ENCODE measurements at regions not wholly inside any gene's neighbourhood (a gene's known extent, or its start where the extent isn't known, plus 50 kb on each side); places are given as distances from the start of the nearest gene placed in this dataset.

DNA sequence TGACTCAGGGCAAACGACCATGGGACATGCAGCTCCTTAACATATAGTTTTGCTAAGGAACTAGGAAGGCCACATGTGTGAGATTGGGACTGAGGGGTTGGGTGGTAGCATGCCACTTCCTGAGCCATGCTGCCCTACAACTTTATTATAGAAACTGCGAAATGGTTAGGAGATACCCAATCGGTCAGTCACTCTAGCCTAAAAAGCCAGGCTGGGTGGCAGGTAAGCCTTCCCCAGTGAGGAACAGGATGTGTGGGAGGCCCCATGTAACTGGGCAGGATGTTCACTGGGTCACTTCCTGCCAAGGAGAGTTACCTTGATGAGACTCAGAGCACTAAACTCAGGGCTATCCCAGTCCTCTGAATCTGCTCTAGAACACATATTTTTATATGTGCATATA is 123.5 kb downstream of the MAP3K7 start:
- intact Hi-C loops (cut with micrococcal nuclease; ENCODE audit: unreplicated experiment) = no loop called here
- no peak for TF ChIP-seq EZH2 (IDR thresholded peaks at IDR 0.05; ENCODE audit: low read depth)
- TF ChIP-seq, protein P1, sequence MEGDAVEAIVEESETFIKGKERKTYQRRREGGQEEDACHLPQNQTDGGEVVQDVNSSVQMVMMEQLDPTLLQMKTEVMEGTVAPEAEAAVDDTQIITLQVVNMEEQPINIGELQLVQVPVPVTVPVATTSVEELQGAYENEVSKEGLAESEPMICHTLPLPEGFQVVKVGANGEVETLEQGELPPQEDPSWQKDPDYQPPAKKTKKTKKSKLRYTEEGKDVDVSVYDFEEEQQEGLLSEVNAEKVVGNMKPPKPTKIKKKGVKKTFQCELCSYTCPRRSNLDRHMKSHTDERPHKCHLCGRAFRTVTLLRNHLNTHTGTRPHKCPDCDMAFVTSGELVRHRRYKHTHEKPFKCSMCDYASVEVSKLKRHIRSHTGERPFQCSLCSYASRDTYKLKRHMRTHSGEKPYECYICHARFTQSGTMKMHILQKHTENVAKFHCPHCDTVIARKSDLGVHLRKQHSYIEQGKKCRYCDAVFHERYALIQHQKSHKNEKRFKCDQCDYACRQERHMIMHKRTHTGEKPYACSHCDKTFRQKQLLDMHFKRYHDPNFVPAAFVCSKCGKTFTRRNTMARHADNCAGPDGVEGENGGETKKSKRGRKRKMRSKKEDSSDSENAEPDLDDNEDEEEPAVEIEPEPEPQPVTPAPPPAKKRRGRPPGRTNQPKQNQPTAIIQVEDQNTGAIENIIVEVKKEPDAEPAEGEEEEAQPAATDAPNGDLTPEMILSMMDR (conservative IDR thresholded peaks at IDR 0.05) = no peak
- CTCF ChIA-PET = no interaction called here

DNA sequence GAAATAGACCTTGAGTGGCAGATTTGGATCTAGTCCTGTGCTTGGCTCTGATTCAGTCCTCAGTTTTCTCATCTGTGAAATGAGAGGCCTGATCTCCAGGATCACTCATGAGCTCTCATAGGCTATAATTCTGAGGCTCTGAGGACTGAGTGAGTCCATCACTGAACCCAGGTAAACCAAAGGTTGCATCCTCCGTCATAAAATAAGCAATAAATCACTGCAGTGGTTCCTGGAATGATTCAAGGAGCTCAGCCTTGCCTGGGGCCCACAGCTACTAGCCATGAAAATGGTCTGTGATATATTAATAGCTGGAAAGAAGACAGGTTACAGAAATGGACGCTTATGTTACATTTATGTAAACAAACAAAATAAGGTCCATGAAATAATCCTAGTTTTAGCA is 124.8 kb downstream of the MAP3K7 start:
- Histone ChIP-seq H3K9me2 (ENCODE audit: insufficient read depth) (no peaks in the 10 kb centered on the region), H3F3A (ENCODE audit: insufficient read depth, low read depth) (no peaks in the 10 kb centered on the region), H3K4me1 (replicated peaks; ENCODE audit: insufficient read depth) (peaks cover 8% of the 10 kb centered on the region), H3K27ac (no peak overlapping the region), H3K36me3 (ENCODE audit: low read depth) (no peaks in the 10 kb centered on the region), H3K9me3 (ENCODE audit: insufficient read depth, low read depth) (no peaks in the 10 kb centered on the region), H3K79me2 (ENCODE audit: low read depth) (no peaks in the 10 kb centered on the region), H4K20me1 (ENCODE audit: insufficient read depth) (no peaks in the 10 kb centered on the region), H2AFZ (no peak overlapping the region), H3K4me2 (no peak overlapping the region), H3K4me3 (no peak overlapping the region), H3K27me3 (ENCODE audit: insufficient read depth, low read depth) (no peaks in the 10 kb centered on the region)
- no TSS peak for BruUV-seq (replicated peaks)
- no peak for DNase-seq
- POLR2A ChIA-PET (ENCODE audit: unreplicated experiment) = interaction anchor here (0.7 kb wide), 1 partner anchor 1164 kb away, joined by 7 read pairs; no protein-coding TSS in a partner anchor
- intact Hi-C loops (cut with micrococcal nuclease; ENCODE audit: unreplicated experiment) = no loop called here
- CTCF ChIA-PET = no interaction called here
- TF ChIP-seq, protein P1 (conservative IDR thresholded peaks at IDR 0.05) = no peak
- TF ChIP-seq EZH2 (IDR thresholded peaks at IDR 0.05; ENCODE audit: low read depth) = no peak

More for the DNA sequence above, 123.5 kb downstream of the MAP3K7 start:
- no peaks in the 10 kb centered on the region for H3K9me2 ChIP-seq (ENCODE audit: insufficient read depth)
- H3K9me3 ChIP-seq (ENCODE audit: insufficient read depth, low read depth) = no peaks in the 10 kb centered on the region
- POLR2A ChIA-PET (ENCODE audit: unreplicated experiment) = no interaction called here
- H2AFZ ChIP-seq = no peak overlapping the region
- H3K27me3 ChIP-seq (ENCODE audit: insufficient read depth, low read depth) = no peaks in the 10 kb centered on the region
- no peak for DNase-seq
- H3K36me3 ChIP-seq (ENCODE audit: low read depth) = no peaks in the 10 kb centered on the region
- no peak overlapping the region for H3K4me3 ChIP-seq
- no peak overlapping the region for H3K27ac ChIP-seq
- no peaks in the 10 kb centered on the region for H3F3A ChIP-seq (ENCODE audit: insufficient read depth, low read depth)
- H3K4me2 ChIP-seq = no peak overlapping the region
- BruUV-seq (replicated peaks) = no TSS peak
- no peaks in the 10 kb centered on the region for H3K79me2 ChIP-seq (ENCODE audit: low read depth)
- H3K4me1 ChIP-seq (replicated peaks; ENCODE audit: insufficient read depth) = peaks cover 8% of the 10 kb centered on the region
- H4K20me1 ChIP-seq (ENCODE audit: insufficient read depth) = no peaks in the 10 kb centered on the region

DNA sequence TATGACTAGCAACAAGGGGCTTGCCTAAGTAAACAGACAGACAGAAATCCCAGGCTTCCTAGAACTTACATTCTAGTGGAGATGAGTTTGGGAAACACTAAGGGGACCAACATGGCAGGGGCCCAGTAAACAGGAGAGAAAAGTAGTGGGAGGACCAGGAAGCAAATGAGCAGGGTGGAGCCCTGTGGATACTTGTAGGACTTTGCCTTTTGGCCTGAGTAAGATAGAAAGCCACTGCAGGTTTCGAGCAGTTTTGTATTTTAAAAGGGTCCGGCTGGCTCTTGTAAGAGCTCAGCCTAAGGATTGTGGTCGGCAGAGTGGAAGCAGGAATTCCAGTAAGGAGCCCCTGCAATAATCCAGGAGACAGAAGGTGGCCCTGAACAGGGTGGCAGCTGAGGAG is 125.5 kb downstream of the MAP3K7 start:
- Histone ChIP-seq H4K20me1 (ENCODE audit: insufficient read depth) (no peaks in the 10 kb centered on the region), H3K4me1 (replicated peaks; ENCODE audit: insufficient read depth) (peaks cover 8% of the 10 kb centered on the region), H3K4me3 (no peak overlapping the region), H3K9me2 (ENCODE audit: insufficient read depth) (no peaks in the 10 kb centered on the region), H3F3A (ENCODE audit: insufficient read depth, low read depth) (no peaks in the 10 kb centered on the region), H3K9me3 (ENCODE audit: insufficient read depth, low read depth) (no peaks in the 10 kb centered on the region), H3K27ac (no peak overlapping the region), H3K36me3 (ENCODE audit: low read depth) (no peaks in the 10 kb centered on the region), H3K79me2 (ENCODE audit: low read depth) (no peaks in the 10 kb centered on the region), H2AFZ (no peak overlapping the region), H3K27me3 (ENCODE audit: insufficient read depth, low read depth) (no peaks in the 10 kb centered on the region), H3K4me2 (no peak overlapping the region)
- no peak for TF ChIP-seq EZH2 (IDR thresholded peaks at IDR 0.05; ENCODE audit: low read depth)
- TF ChIP-seq, protein P1 (conservative IDR thresholded peaks at IDR 0.05) = no peak
- CTCF ChIA-PET = no interaction called here
- BruUV-seq (replicated peaks) = no TSS peak
- no peak for DNase-seq
- POLR2A ChIA-PET (ENCODE audit: unreplicated experiment) = no interaction called here
- intact Hi-C loops (cut with micrococcal nuclease; ENCODE audit: unreplicated experiment) = no loop called here

Measured in PC-9 (cell line).